Mucosa of stomach (tissue), 1 donor: ENCODE measurements at regions not wholly inside any gene's neighbourhood (a gene's known extent, or its start where the extent isn't known, plus 50 kb on each side); places are given as distances from the start of the nearest gene placed in this dataset.

Experiments
- H3K27me3 ChIP-seq: one replicate; pipeline ENCODE4 v1.7.0; 2013; ENCODE audit warnings: mild to moderate bottlenecking, low read length; ENCODE audit not compliant: control insufficient read depth, insufficient read depth
- H3K36me3 ChIP-seq: one replicate; pipeline ENCODE4 v1.7.0; 2013; ENCODE audit warnings: low read length; ENCODE audit not compliant: control insufficient read depth, insufficient read depth
- H3K4me1 ChIP-seq: one replicate; pipeline ENCODE4 v1.7.0; 2013; ENCODE audit warnings: mild to moderate bottlenecking, low read length; ENCODE audit not compliant: control insufficient read depth, insufficient read depth
- H3K4me3 ChIP-seq: one replicate; pipeline ENCODE4 v1.7.0; 2013; ENCODE audit warnings: low read length
- H3K9ac ChIP-seq: one replicate; pipeline ENCODE4 v1.7.0; 2013; ENCODE audit warnings: mild to moderate bottlenecking, low read length, moderate library complexity
- H3K9me3 ChIP-seq: one replicate; pipeline ENCODE4 v1.7.0; 2013; ENCODE audit warnings: mild to moderate bottlenecking, low read length, moderate library complexity; ENCODE audit not compliant: control insufficient read depth
- donor health status: Pancreatic carcinoma.

DNA sequence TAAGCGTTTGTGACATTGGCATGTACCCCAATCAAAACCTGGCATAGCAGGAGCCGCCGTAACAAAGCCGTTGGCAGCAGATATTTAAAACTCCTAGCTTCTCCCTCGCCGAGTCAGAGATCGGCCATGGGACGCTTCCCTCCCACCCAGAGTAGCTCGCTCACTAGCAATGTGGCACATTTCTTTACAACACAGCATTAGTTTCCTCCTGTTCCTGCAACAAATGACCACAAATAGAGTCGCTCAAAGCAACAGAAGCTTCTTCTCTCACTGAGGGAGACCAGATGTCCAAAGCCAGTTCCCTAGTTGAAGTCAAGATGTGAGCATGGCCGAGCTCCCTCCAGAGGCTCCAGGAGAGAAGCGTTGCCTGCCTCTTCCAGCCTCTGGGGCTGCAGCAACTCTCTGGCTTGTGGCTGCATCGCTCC is 106.7 kb downstream of the RBFOX3 start:
- peaks cover 17% of the 10 kb centered on the region for H3K27me3 ChIP-seq

DNA sequence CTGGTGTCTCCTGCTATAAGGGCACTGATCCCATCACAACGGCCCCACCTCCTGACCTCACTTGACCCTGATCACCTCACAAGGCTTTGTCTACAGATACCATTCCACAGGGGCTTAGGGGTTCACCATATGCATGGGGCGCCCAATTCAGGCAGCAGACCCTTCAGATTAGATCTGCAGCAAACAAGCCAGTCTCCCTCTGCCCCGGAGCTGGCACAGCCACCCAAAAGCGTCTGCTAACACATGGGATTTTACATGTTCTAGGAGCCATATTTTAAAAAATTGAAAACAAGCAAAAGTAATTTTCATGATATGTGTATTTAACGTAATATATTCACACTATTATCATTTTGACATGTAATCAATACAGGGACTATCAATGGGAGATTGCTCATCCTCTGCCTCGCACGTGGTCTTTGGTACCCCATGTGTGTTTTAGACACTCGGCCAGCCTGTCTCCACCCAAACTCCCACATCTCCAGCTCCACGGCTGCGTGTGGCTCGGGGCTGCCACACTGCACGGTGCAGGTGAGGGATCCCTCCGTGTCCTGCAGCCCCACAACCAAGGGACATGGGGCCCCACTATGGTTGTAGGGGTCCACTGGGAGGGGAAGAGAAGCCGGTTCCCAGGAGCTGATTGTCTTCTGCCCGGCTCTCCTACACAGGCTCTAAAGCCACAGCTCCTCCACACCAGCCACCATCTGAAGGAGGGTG is 107.6 kb downstream of the RBFOX3 start:
- Histone ChIP-seq H3K9ac (no peak overlapping the region), H3K4me3 (no peak overlapping the region), H3K4me1 (no peaks in the 10 kb centered on the region), H3K9me3 (no peaks in the 10 kb centered on the region), H3K36me3 (no peaks in the 10 kb centered on the region), H3K27me3 (peaks cover 17% of the 10 kb centered on the region)

More for the DNA sequence above, 106.7 kb downstream of the RBFOX3 start:
- H3K4me1 ChIP-seq, result no peaks in the 10 kb centered on the region
- no peak overlapping the region for H3K9ac ChIP-seq
- no peaks in the 10 kb centered on the region for H3K9me3 ChIP-seq
- no peak overlapping the region for H3K4me3 ChIP-seq
- no peaks in the 10 kb centered on the region for H3K36me3 ChIP-seq

DNA sequence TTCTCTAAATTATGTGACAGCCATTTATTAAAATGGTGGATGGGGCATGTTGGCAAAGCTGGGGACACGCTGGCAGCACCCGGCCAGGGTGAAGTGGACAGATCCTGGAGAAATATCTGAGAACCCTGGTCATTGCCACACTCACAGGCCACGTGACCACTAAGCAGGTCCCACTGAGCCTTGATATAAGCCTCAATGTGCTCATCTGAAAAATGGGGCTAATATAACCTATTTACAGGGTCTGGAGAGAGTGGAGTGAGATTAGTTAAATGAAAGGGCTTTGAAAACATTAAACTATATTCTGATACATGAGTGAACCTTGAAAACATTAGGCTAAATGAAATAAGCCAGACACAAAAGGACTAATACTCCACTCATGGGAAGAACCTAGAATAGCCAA is 108.9 kb downstream of the RBFOX3 start:
- Histone ChIP-seq H3K9ac (no peak overlapping the region), H3K27me3 (peaks cover 17% of the 10 kb centered on the region), H3K9me3 (no peaks in the 10 kb centered on the region), H3K36me3 (no peaks in the 10 kb centered on the region), H3K4me3 (no peak overlapping the region), H3K4me1 (no peaks in the 10 kb centered on the region)

DNA sequence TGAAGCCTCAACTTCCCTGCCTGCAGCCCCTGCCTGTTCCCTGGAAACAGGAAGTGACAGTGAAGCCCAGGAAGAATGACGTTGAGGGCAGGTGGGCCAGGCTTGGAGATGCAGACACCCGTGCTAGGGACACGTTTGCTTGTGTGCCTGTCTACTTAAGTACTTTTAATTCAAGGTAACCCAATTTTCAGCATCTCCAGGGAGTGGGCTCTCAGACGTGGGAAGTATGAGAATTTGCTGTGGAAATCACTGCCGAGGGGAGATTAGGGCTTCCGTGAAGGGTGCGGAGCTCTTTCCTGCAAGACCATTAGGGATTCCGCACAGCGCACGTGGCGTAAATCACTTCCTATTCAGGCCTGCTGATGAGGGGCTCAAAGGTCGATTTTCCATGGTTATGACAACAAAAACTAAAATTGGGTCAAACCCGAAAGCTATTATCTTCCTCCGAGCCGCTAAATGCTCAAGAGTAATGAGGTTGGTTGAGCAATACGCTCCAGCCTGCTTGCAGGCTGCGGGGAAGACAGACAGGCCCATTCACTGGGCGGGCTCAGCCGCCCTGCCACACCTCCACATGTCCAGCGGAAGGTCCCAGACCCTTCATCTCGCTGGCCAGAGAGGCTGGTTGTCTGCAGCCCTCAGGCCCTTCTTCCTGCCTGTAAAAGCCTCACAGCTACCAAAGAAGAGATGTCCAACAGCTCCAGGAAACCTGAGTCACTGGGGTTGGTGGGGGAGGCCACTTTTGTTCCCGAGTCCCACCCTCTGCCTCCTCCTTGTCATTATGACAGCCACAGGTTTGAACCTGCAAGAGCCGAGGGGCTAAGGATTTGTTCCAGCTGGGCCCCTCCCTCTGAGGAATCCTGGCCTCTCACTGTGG is 109.9 kb downstream of the RBFOX3 start:
- H3K4me1 ChIP-seq, result no peaks in the 10 kb centered on the region
- peaks cover 17% of the 10 kb centered on the region for H3K27me3 ChIP-seq
- no peak overlapping the region for H3K9ac ChIP-seq
- no peak overlapping the region for H3K4me3 ChIP-seq
- H3K9me3 ChIP-seq, result no peaks in the 10 kb centered on the region
- no peaks in the 10 kb centered on the region for H3K36me3 ChIP-seq

DNA sequence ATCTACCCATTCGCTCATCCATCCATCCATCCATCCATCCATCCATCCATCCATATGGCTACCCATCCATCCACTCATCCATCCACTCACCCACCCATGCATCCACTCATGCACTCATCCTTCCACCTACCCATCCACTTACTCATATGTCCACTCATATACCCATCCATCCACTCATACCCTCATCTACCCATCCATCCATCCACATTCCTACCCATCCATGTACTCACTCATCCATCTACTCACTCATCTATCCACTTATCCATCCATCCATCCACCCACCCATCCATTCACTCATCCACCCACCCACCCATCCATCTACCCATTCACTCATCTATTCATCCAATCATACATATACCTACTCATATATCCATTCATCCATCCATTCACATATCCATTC is 112.0 kb downstream of the RBFOX3 start:
- Histone ChIP-seq H3K9me3 (no peaks in the 10 kb centered on the region), H3K9ac (no peak overlapping the region), H3K4me1 (no peaks in the 10 kb centered on the region), H3K36me3 (no peaks in the 10 kb centered on the region), H3K4me3 (no peak overlapping the region), H3K27me3 (peaks cover 14% of the 10 kb centered on the region)

DNA sequence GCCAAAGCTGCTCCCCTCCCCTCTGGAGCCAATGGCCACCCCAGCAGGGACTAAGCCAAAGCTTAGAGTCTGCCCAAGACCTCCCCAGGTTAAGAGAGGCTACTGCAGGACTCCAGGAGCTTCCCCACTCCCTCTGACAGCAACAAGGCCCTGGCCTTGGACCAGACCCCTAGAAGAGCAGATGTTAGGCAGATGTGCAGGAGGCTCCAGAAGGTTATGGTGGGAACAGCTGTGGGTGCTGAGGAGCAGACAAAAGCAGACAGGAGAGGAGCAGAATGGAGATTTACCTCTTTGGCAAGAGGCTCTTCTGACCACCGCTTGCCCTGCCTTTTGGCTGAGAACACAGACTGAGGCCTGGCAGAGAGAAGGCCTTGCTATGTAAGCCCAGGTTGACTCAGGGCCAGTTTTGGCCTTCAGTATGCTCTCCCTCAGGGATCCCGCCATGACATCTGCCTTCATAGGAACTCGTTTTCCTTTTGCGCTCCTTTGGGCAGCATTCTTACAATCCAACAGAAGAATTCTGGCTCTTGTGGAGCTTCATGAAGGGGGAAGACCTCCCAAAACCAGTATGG is 113.0 kb downstream of the RBFOX3 start:
- Histone ChIP-seq H3K4me3 (no peak overlapping the region), H3K27me3 (peaks cover 14% of the 10 kb centered on the region), H3K36me3 (no peaks in the 10 kb centered on the region), H3K9ac (no peak overlapping the region), H3K9me3 (no peaks in the 10 kb centered on the region), H3K4me1 (no peaks in the 10 kb centered on the region)

DNA sequence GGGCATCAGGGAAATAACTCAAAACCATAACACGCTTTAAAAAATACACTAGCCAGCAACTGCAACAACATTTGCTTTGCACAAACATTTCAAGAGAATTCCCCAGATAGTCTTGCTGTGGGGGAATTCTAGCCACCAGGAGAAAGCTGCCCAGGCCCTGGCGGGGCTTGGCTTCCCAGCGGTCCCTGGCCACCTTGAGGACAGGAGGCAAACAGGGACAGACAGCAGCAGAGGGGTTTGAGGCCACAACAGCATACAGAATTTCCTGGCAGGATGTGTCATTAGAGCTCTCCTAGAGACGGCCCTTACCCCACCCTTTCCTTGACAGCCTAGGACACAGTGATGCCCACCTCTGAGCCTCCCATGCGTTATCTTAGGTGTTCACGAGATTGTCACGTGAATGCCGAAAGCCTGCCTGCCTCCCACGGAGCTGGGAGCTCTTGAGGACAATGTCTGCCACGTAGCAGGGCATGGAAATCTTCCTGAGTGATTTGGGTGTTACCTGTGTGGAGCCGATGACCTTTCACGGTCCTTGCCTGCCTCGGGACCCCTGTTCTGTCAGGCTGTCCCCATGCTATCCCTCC is 114.3 kb downstream of the RBFOX3 start:
- H3K4me1 ChIP-seq, result no peaks in the 10 kb centered on the region
- no peaks in the 10 kb centered on the region for H3K9me3 ChIP-seq
- no peaks in the 10 kb centered on the region for H3K36me3 ChIP-seq
- no peak overlapping the region for H3K4me3 ChIP-seq
- peaks cover 9% of the 10 kb centered on the region for H3K27me3 ChIP-seq
- H3K9ac ChIP-seq, result no peak overlapping the region

DNA sequence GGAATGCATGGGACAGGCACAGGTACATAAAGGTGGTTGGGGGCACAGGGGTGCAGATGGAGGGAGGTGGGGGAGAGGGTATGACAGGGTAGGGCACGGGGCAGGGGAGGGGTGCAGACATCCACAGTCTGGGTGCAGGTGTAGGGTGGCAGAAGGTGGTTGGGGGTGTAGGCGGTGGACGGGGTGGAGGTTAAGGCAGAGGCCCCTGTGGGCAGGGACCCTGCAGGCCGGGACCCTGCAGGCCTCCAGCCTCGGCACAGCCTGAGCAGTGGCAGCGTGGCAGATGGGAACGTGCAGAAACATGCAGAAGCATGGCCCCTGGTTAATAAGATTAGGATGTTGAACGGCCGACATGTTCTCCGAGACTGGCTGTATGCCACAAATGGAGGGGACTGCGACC is 115.2 kb downstream of the RBFOX3 start:
- no peak overlapping the region for H3K4me3 ChIP-seq
- no peaks in the 10 kb centered on the region for H3K36me3 ChIP-seq
- no peak overlapping the region for H3K9ac ChIP-seq
- H3K9me3 ChIP-seq, result no peaks in the 10 kb centered on the region
- no peaks in the 10 kb centered on the region for H3K4me1 ChIP-seq
- peaks cover under 1% of the 10 kb centered on the region for H3K27me3 ChIP-seq

DNA sequence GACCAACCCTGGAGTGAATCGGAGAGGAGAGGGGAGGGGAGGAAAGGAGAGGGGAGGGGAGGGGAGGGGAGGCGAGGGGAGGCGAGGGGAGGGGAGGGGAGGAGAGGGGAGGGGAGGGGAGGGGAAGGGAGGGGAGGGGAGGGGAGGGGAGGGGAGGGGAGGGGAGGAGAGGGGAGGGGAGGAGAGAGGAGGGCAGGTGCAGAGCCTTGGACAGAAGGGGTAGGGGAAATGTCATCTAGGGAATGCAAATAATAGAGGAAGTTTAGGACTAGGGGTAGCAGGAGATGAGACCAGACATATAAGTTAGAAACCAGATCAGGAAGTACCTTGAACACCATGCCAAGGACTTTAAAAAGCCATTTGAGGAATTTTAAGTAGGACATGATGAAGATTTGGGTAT is 119.8 kb downstream of the RBFOX3 start:
- no peak overlapping the region for H3K9ac ChIP-seq
- no peaks in the 10 kb centered on the region for H3K9me3 ChIP-seq
- H3K4me3 ChIP-seq, result no peak overlapping the region
- no peaks in the 10 kb centered on the region for H3K36me3 ChIP-seq
- no peaks in the 10 kb centered on the region for H3K4me1 ChIP-seq
- peaks cover 3% of the 10 kb centered on the region for H3K27me3 ChIP-seq

DNA sequence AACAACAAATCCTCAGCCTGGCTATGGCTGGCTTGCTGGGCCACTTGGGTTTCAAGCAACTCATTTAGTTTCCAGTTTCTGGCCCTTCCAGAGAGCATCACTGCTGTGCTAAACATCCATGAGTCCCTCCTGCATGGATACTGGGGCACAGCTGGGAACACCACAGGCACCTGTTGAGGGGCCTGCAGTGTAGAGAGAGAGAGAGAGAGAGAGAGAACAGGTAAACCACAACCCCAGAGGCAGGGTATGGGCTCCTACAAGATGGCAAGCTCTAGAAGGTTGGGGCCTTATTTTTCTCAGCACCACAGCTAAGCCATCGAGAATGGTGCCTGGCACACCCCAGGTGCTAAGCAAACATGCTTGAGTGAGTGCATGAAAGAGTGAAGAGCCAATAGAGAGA is 120.3 kb downstream of the RBFOX3 start:
- H3K27me3 ChIP-seq, result peaks cover 3% of the 10 kb centered on the region
- H3K4me3 ChIP-seq, result no peak overlapping the region
- H3K9me3 ChIP-seq, result no peaks in the 10 kb centered on the region
- H3K4me1 ChIP-seq, result no peaks in the 10 kb centered on the region
- no peak overlapping the region for H3K9ac ChIP-seq
- no peaks in the 10 kb centered on the region for H3K36me3 ChIP-seq

DNA sequence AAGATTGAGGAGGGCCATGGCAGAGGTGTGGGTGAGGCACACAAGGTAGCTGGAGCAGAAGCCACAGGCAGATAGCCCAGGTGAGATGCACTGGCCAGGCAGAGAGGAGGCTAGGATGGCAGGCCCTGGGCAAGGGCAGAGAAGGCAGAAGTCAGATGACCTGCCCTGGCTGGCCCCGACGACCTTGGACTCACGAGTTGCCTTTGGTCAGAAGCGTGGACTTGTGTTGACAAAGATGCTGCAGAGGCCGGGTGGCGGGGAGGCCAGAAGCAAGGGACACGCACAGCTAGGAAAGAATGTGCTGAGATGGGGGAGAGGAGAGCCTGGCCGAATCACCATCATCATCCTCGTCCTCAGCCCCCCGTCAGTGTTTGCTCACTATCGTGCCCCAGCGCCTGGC is 123.7 kb downstream of the RBFOX3 start:
- Histone ChIP-seq H3K4me3 (no peak overlapping the region), H3K36me3 (no peaks in the 10 kb centered on the region), H3K27me3 (peaks cover 22% of the 10 kb centered on the region), H3K9me3 (no peaks in the 10 kb centered on the region), H3K9ac (no peak overlapping the region), H3K4me1 (no peaks in the 10 kb centered on the region)

DNA sequence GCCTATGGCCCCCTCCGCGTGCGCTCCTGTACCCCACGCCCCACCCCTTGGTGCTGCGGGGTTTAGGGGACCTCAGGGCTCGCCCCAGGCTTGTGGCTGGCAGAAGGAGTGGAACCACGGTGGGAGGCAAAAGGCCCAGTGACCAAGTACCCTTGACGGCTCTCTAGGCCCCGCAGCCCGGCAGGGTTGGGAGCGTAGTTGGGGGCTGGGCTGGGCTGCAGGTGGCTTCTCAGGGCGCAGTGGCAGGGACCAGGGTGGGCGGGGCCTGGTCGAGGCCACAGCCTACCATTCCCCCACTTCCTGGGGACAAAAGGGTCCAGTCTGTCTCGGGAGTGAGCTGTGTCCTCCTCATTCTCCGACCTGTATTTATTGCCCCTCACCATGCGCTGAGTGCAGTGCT is 124.9 kb downstream of the RBFOX3 start:
- H3K4me3 ChIP-seq, result no peak overlapping the region
- peaks cover 27% of the 10 kb centered on the region for H3K27me3 ChIP-seq

More for the DNA sequence above, 124.9 kb downstream of the RBFOX3 start:
- H3K36me3 ChIP-seq, result no peaks in the 10 kb centered on the region
- no peaks in the 10 kb centered on the region for H3K9me3 ChIP-seq
- no peaks in the 10 kb centered on the region for H3K4me1 ChIP-seq
- no peak overlapping the region for H3K9ac ChIP-seq
